HG03571 (cell line): ENCODE measurements at regions not wholly inside any gene's neighbourhood (a gene's known extent, or its start where the extent isn't known, plus 50 kb on each side); places are given as distances from the start of the nearest gene placed in this dataset.
"Not testable (repeated sequence)": the region's sequence is repeated elsewhere in the genome, so short reads cannot be mapped to it uniquely, and the experiment has no call there.

Experiments used
- ATAC-seq: cut with Tn5 transposase; IDR thresholded peaks from one replicate; pipeline ENCODE4 v1.9.1; 2021; ENCODE audit not compliant: unreplicated experiment

GRCh38 chr7:89761173-89761572 is 393.1 kb upstream of the STEAP1 start:
- no peak for ATAC-seq

- ATAC-seq, result no peak
Measured at GRCh38 chr7:89770161-89770560, 384.1 kb upstream of the STEAP1 start.

DNA sequence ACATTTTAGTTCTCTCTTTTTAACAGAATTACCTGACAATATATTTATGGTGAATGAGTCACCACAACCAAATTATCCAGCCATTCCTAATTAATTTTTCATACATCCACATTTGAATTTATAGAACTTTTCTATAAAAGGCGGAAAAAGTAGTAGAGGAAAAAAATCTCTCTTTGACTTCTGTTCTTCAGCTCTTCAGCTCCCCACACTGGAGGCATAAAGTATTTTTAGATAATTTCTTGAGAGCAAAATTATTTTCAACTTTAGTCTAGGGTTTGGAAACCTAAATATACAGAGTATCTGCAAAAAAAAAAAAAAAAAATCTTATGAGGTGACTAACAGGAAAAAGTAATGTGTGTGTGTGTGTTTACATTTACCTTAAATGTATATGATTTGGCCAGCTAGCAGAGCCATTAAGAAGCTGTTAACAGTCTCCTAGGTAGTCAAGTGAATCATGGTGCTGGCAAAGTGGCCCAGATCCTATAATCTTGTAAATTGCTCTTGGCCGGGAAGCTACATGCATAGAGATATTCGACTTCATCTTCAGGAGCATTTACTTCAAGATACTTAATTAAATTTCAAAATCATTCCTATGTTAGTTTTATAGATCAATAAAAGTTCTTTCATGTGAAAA is 383.1 kb upstream of the STEAP1 start:
- no peak for ATAC-seq

GRCh38 chr7:89772276-89772675 is 382.0 kb upstream of the STEAP1 start:
- ATAC-seq, result no peak

DNA sequence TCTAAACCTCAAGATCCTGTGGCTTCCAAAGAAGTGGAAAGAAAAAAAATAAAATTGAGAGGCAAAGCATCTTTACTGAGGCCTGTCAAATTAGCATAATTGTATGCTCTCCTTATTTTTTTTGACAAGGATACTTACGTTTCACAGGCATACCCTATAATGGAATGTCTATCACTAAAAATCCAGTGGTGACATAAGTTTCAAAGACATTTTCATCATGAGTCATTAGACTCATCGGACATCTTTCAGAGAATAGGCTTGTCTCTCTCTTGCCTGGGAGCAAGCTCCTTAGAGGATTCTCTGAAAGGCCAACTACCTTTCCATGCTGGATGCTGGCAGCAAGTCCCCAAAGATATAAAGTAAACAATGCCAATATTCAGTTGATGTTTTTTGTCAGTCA is 380.7 kb upstream of the STEAP1 start:
- no peak for ATAC-seq

DNA sequence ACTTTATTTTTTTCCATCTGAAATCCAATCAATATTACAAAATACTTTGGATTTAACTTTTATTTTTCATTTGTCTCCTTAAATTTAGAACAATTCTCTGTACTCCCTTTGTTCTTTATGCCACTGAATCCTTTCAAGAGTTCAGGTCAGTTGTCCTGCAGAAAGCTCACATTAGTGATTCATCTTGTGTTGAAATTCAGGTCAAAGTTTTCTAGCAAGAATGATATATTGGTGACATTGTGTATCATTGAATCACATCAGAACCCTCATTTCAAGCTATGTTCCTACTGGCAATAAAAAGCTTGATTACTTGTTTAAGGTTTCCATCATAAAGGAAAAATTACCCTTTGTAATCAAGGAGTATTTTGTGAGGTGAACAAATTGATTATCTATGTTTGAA is 378.8 kb upstream of the STEAP1 start:
- ATAC-seq, result no peak

- no peak for ATAC-seq
Measured at GRCh38 chr7:89776980-89777379, 377.3 kb upstream of the STEAP1 start.

GRCh38 chr7:89777499-89777898 is 376.8 kb upstream of the STEAP1 start:
- no peak for ATAC-seq

DNA sequence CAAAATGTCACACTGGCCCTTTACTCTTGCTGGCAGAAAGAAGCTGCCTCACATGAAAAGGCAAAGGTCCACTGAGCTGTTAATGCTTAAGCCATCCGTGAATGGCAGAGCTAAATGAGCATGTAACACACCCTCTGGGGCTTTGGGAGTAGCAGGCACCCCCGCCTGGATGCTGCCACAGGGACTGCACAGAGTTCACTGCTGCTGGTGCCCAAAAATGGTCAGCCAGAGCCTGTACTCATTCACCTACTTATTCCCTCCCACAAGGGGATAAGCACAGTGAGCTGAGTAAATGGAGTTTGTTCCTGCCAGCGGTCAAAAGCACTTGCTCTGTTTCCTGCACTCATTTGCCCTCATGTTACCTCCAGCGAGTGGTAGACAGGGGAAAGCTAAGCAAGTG is 374.0 kb upstream of the STEAP1 start:
- no peak for ATAC-seq

DNA sequence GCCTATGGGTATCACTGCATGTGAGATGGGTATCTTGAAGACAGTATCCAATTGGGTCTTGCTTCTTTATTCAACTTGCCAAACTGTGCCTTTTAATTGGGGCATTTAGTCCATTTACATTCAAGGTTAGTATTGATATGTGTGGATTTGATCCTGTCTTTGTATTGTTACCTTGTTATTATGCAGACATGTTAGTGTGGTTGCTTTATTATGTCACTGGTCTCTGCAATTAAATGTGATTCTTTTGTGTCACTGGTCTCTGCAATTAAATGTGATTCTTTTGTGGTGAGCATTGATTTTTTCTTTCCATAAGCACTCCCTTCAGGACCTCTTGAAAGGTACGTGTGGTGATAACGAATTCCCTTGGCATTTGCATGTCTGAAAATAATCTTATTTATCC is 357.8 kb upstream of the STEAP1 start:
- no peak for ATAC-seq

GRCh38 chr7:89797965-89798598 is 356.2 kb upstream of the STEAP1 start:
- no peak for ATAC-seq

- no peak for ATAC-seq
Measured at GRCh38 chr7:89798599-89798996, 355.7 kb upstream of the STEAP1 start.

DNA sequence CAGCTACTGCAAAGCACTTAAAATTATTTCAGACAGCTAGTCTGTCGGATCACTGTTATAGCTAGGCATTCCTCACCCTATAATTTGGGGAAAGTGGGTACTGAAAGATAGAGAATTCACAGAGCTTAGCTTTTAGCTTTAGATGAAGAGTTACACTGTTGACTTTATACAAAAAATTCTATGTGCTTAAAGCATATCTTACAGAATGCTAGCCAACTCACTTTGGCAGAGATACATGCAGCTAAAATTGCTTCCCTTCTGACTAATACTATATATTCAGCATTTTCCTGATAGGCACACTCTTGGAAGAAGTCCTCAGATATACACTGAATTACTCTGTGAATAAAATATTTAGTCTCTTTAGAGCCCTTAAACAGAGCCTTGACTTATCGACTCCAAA is 353.5 kb upstream of the STEAP1 start:
- no peak for ATAC-seq

DNA sequence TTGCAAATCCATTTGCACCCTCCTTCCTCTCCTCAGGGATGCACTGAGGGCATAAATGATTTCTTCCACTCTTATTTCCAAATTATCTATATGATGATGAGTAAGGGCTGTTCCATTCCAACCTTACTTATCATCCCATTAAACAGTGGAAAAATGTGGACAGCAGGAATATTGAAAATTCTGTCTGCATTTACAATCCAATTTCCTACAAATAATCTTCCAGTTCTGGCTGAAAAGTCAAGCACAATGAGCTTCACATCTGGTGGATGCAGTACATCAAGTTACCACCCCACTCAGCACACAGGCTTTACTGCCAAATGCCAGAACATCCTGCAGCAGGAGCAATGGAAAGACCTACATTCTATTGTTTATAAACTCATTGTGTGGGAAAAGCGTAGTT is 345.0 kb upstream of the STEAP1 start:
- no peak for ATAC-seq

DNA sequence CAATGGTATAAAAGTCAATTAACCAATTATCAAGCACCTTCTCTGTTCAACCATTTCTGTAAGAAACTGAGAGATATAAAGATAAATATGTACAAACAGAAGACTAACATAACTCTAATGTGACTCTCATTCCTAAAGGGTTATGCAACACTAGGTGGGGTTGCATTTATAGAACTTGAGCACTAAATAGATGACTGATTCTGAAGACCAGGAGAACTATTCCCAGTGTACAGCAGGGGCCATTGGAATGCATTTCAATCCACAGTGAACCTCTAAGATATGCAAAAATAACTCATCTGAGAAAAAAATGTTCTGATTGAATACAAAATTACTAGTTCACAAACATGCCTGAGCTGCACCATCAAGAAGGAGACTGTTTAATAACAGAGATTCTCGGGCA is 341.2 kb upstream of the STEAP1 start:
- no peak for ATAC-seq

DNA sequence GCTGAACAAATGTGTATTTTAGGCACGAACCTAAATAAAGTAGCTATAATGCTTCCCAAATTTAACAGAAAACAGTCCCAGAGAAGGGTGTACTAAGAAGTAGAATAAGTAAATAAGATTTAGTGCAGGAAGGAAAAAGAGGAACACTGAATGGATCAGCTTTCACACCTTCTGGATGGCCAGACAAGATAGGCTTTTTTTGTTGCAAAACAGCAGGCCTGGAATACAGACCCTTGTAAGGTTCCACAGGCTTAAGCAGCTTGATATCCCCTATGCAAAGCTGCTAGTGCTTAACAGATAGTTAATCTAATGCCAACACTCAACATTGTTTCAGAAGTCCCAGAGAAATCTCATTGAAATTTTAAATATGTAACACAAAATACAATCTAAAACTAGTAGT is 328.1 kb upstream of the STEAP1 start:
- ATAC-seq, result no peak

- ATAC-seq, result no peak
Measured at GRCh38 chr7:89826557-89826956, 327.7 kb upstream of the STEAP1 start.

GRCh38 chr7:89837515-89837914 is 316.8 kb upstream of the STEAP1 start:
- ATAC-seq, result no peak

DNA sequence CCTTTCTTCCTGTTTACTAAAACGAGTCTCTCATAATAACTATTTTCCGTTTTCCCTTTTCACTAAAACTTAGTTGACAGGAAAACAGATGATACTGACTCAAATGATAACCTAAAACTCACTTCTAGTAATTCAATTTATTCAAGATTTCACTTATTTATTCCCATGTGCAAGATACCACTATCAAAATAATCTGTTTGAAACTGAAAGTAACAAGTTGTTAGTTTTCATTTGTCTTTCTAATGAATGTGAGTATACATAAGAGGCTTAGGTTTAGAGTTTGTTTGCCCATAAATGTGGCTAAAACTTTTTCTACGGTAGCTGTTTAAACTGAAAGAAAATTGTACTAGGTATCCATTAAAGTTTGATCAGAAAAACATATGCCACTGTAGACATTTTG is 314.9 kb upstream of the STEAP1 start:
- no peak for ATAC-seq

DNA sequence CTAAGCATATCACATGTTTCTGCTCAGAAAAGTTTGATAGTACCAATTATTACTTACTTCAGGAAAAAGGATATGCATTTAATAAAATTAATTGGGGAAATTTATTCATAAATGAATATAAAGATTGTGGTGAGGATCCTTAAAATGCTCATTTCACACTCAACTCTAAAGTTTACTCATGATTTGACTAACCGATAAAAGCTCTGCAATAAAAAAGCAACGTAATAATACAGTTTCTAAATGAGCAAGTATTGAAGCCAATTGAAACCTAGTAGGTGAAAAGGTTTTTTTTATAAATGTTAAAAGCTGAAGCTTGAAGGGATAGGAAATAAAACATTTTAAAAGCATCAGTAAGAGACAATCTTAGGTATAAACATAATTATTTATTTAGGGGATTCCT is 308.3 kb upstream of the STEAP1 start:
- no peak for ATAC-seq

DNA sequence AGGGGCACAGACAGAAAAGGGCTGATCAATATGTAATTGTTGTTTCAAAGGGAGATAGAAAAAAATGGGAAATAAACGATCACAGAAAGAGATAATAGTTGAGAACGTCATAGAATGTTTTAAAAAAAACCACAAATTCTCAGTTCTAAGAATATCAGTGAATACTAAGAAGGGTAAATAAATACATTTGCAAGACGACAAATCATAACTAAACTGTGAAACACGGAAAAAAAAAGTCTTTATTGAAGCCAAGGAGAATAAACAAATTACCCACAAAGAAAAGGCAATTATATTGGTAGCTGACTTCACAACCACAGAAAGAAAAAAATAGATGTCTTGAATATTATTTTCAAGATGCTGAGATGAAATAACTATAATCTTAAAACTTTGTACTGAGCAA is 305.2 kb upstream of the STEAP1 start:
- ATAC-seq, result no peak

DNA sequence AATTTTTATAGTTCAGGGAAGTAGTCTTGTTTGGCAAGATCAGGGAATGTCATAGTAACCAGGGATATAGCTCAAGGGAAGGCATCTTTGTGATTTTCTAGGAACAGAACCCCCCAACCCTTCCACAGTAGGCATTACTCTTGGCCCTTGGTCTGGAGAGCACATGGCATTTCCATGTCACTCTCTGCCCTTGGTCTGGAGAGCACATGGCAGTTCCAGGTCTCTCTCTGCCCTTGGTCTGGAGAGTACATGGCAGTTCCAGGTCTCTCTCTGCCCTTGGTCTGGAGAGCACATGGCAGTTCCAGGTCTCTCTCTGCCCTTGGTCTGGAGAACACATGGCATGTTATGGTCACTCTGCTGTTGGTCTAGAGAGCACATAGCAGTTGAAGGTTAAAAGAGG is 297.2 kb upstream of the STEAP1 start:
- not testable (repeated sequence) for ATAC-seq

- ATAC-seq, result no peak
Measured at GRCh38 chr7:89857767-89858166, 296.5 kb upstream of the STEAP1 start.
